Activated T-cell treated with anti-CD3 and anti-CD28 coated beads for 4 hours (primary cell): ENCODE measurements at regions not wholly inside any gene's neighbourhood (a gene's known extent, or its start where the extent isn't known, plus 50 kb on each side); places are given as distances from the start of the nearest gene placed in this dataset.

Experiments used
- DNase-seq: peaks from one replicate; pipeline ENCODE4 v3.0.0-alpha.2; 2020

DNA sequence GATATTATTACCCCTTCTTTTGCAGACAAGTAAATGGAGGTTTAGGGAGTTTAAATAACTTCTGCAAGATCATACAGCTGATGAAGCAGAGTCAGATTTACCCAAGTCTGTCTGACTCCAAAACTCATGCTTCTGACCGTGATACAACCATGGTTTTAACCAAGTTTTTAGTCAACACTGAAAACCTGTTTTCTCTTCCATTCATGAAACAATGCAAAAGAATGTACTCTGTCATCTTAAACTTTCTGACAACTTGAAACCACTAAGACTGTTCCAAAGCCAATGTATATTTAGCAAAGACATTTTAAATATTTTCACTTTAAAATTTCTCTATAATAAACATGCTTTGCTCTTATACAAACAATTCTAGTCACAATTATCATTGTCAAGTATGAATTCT lies 77.0 kb upstream of the RBMS3 start:
- DNase-seq: no peak

DNA sequence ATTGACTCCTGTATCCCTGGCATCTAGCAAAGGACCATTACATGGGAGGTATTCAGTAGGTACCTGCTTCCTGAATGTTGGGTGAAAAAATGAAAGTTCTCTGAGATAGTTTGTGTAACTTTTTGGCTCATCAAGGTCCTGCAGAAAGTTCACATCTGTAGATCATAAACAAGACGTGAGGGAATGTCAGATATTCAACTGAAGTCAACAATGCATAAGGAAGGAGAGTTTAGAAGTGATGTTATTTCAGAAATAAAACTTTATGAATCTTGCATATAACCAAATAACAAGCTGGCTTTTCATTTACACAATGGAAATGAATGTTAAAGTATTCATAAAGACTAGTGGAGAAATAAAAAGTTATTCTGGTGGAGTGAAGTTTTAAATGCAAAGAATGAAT lies 73.4 kb upstream of the RBMS3 start:
- DNase-seq: no peak

DNA sequence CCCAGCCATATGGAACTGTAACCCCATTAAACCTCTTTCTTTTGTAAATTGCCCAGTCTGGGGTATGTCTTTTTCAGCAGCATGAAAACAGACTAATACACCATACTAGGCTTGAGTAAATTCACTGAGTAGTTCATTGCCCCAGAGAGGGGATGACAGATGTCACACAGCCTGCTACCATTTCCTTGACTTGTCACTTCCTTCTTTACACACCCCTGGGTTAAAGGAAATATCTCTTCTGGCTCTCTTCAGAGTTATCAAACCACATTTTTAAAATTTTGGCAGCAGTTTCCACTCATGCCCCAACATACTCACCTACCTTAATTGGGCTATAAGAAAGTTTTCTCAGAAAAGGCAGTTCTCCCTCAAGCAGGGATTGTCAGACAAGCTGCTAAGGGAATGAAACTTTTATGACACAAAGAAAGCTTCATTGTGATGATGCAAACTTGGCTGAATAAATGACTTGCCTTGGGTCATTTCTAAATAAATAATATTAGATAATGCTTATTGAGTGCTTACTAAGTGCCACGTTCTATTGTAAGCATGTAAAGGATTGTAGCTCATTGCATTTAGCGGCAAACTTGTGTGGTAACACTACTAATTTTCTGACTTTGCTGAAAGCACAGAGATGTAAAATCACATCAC lies 68.0 kb upstream of the RBMS3 start:
- DNase-seq: no peak

DNA sequence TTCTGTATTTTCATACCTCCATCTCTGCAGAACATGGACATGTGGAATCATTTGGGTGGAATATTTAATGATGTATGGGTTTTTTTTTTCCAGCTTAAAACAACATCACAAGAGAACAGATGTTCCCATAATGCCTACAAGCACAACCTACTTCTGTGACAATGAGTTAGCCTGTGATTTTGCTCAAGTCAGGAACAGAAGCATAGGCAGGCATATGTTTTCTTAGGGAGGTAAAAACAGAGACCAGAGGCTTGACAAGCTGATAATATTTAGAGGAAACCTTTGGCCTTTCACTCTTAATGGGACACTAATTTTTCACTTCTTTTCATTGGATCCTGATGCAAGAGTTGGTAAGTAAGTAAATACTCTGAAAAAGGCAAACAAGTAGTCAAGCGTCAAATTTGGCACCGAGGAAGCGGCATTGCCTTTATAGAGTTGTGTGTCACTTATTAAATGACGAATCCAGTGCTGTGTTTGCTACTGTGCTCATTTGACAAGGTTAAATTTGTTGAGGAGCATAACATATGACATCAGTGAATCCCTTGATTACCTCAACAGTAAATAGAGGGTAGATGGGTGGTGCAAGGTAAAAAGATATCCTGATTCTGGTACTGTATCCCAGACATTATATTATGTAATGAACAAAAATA lies 66.7 kb upstream of the RBMS3 start:
- DNase-seq: no peak

DNA sequence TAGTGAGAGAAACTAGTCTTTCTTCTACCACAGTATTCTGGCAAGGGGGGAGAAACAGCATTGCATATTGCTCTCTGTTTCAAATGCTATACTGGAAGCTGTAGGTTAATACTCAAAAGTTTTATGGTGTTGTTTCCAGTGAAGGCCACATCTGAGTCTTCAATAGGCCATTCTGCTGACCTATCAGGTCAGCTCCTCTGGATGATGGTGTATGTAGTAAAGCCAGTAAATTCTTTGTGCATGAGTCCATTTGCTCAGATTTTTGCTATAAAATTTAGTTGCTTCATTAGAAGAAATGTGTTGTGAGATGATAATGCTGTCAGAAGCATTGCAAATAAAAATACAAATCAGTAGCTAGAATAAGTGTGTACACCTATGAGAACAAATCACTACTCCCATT lies 64.9 kb upstream of the RBMS3 start:
- no peak for DNase-seq

DNA sequence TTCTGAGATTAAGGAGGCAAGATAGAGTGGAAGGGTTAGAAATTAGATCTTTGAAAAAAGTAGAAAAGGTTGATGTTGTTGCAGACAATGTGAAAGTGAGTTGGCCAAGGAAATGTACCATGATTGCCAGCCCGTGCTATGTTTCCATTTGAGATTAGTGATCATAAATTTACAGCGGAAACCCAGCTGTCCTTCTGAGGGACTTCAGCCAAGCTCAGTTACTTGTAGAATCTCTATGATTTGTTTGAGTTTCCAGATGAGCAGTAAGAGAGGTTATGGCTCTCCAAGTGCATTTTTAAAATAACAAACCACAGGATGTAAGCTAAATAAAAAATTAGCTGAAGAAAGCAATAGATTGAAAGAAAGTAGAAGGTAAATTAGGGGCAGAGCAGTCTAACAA lies 54.2 kb upstream of the RBMS3 start:
- no peak for DNase-seq

DNA sequence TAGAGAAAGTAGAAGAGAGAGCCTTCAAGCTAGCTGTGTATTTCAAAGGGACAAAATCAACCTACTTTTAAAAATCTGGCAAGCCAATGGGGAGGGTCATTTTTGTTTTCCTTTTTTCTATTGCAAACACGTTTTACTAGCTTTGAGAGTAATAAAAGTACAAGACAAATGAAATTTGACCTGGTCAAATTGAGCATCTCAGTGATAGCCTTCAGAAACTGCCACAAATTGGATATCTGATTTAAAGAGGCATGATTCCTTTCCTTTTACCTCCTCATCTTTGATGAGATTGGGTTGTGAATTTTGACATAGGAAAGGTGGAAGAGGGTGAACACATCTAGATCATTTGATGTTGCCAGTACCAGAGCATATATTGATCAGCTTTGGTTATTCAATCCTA lies 53.6 kb upstream of the RBMS3 start:
- DNase-seq: no peak
